Occipital lobe (tissue), 1 donor: ENCODE measurements at regions not wholly inside any gene's neighbourhood (a gene's known extent, or its start where the extent isn't known, plus 50 kb on each side); places are given as distances from the start of the nearest gene placed in this dataset.
"Not testable (repeated sequence)": the region's sequence is repeated elsewhere in the genome, so short reads cannot be mapped to it uniquely, and the experiment has no call there.

Source experiments
- DNase-seq: peaks from one replicate; lab custom pipeline; 2025; lab: John Stamatoyannopoulos, UW

- no peak for DNase-seq
Measured at GRCh38 chr6:88456221-88456859, 290.2 kb upstream of the CNR1 start.

DNA sequence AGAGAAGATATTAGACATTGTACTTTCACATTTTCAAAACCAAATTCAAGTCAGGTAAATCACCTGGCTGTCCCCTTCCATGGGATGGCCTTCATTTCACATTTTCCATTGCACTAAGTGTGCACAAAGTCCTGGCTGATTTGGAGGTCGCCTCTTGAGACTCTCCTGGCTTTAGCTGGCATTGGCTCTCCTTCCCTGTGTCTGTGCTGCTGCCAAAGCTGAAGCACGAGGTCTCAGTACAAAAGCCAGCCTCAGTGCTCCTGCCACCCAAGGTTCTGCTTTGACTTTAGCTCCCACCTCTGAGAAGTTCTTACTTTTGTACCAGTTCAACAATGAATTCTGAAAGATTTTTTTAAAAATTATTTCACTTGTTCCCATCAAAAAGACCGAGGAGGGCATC, 289.2 kb upstream of the CNR1 start:
- no peak for DNase-seq

GRCh38 chr6:88454658-88455057, 288.5 kb upstream of the CNR1 start:
- DNase-seq = no peak

- DNase-seq = no peak
Measured at GRCh38 chr6:88449770-88450169, 283.6 kb upstream of the CNR1 start.

- DNase-seq = no peak
Measured at GRCh38 chr6:88445188-88445965, 279.2 kb upstream of the CNR1 start.

- no peak for DNase-seq
Measured at GRCh38 chr6:88443554-88443953, 277.4 kb upstream of the CNR1 start.

DNA sequence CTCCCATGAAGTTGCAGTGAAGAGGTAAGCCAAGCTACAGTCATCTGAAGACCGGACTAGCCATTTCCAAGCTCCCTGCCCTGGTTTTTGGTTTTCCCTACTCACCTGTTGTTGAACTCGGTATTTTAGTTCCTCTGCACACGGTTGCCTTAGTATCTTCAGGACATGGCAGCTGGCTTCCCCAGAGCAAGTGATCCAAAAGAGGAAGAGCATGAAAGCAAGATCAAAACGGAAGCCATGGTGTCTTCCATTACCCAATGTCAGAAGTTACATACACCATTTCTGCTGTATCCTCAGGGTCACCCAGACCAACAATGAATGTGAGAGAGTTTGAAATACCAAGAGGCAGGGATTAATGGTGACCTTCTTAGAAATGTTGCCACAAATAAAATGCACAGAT, 276.6 kb upstream of the CNR1 start:
- DNase-seq = no peak

- no peak for DNase-seq
Measured at GRCh38 chr6:88441346-88441745, 275.2 kb upstream of the CNR1 start.

- no peak for DNase-seq
Measured at GRCh38 chr6:88428068-88428467, 261.9 kb upstream of the CNR1 start.

- no peak for DNase-seq
Measured at GRCh38 chr6:88426005-88426404, 259.9 kb upstream of the CNR1 start.

- no peak for DNase-seq
Measured at GRCh38 chr6:88422831-88423230, 256.7 kb upstream of the CNR1 start.

- not testable (repeated sequence) for DNase-seq
Measured at GRCh38 chr6:88420967-88421488, 254.9 kb upstream of the CNR1 start.

- DNase-seq = not testable (repeated sequence)
Measured at GRCh38 chr6:88418921-88419810, 253.0 kb upstream of the CNR1 start.

- DNase-seq = not testable (repeated sequence)
Measured at GRCh38 chr6:88417361-88417760, 251.2 kb upstream of the CNR1 start.

DNA sequence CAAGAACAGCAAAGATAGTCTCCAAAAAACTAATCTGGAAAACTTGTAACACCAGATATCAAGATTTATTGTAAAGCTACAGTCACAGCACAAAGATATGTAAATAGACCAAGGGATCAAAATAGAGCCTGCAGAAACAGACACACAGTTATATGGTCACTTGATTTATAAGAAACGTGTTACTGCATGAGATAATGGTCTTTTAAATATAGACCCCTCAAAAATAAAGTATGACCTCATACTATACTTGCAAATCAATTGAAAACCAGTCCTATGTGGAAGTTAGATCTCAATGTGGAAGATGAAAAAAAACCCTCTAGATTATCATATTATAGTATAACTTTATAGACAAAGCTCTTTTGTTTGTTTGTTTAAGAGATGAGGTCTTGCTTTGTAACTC, 247.3 kb upstream of the CNR1 start:
- no peak for DNase-seq

DNA sequence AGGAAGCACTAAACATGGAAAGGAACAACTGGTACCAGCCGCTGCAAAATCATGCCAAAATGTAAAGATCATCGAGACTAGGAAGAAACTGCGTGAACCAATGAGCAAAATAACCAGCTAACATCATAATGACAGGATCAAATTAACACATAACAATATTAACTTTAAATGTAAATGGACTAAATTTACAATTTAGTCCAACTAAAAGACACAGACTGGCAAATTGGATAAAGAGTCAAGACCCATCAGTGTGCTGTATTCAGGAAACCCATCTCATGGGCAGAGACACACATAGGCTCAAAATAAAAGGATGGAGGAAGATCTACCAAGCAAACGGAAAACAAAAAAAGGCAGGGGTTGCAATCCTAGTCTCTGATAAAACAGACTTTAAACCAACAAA, 242.2 kb upstream of the CNR1 start:
- DNase-seq = not testable (repeated sequence)

- DNase-seq = not testable (repeated sequence)
Measured at GRCh38 chr6:88406674-88407073, 240.5 kb upstream of the CNR1 start.

DNA sequence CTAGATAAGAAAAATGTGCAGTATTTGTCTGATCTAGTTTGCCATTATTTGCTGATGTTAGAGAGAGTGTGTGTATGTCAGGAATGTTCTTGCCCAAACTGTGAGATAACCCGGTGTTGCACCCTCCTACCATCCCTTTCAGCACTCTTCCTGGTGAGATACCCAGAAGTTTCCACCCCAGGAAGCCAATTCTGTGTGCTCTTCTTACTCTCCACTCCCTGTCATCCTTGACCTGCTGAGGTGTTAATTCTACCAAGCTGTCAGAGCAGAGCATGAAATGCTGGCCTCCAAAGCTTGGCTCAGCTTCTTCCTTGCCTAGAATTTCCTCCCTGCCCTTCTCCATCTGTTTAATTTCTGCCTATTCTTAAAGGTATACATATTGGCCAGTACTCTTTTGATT, 237.3 kb upstream of the CNR1 start:
- no peak for DNase-seq

GRCh38 chr6:88402909-88403308, 236.8 kb upstream of the CNR1 start:
- no peak for DNase-seq

DNA sequence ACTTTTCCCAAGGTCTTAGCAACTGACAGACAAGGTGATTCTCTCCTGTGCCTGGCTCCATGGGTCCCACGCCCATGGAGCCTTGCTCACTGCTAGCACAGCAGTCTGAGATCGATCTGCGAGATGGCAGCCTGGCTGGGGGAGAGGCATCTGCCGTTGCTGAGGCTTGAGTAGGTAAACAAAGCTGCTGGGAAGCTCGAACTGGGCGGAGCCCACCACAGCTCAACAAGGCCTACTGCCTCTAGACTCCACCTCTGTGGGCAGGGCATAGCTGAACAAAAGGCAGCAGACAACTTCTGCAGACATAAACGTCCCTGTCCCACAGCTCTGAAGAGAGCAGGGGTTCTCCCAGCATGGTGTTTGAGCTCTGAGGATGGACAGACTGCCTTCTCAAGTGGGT, 224.9 kb upstream of the CNR1 start:
- DNase-seq = not testable (repeated sequence)

- DNase-seq = no peak
Measured at GRCh38 chr6:88388589-88388988, 222.4 kb upstream of the CNR1 start.

DNA sequence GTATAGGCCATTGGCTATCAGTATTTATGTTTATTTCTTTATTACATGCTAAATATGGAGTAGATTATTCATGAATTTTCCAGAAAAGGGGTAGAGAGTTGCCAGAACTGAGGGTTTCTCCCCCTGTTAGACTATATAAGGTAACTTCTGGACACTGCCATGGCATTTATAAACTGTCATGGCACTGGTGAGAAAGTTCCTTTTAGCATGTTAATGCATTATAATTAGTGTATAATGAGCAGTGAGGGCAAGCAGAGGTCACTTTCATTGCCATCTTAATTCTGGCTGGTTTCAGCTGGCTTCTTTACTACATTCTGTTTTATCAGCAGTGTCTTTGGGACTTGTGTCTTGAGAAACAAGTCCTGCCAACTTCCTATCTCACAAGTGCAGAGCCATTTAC, 220.0 kb upstream of the CNR1 start:
- DNase-seq = no peak
